ENCODE measurements at regions not wholly inside any gene's neighbourhood (a gene's known extent, or its start where the extent isn't known, plus 50 kb on each side); places are given as distances from the start of the nearest gene placed in this dataset.

DNA sequence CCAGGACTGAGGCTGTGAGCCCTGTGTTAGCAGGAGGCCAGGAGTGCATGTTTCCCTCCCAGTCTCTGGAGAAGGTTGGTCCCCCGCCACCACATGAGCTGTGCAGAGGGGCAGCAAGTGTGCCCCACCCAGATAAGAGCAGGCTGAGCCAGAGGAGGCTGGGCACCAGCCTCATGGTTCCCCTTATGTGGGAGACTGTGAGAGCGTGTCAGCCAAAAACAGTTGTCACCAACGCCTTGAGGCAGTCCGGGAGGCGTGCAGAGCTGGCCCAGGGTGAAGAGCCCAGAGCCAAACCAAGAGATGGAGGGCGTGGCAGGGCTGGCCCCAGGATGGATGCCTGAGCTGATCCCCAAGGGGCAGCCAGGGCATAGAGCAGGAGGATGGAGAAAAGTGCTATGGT is 128.7 kb upstream of the GLI2 start:
- no peak for DNase-seq (ENCODE audit: low read depth in 2 of 2)

DNA sequence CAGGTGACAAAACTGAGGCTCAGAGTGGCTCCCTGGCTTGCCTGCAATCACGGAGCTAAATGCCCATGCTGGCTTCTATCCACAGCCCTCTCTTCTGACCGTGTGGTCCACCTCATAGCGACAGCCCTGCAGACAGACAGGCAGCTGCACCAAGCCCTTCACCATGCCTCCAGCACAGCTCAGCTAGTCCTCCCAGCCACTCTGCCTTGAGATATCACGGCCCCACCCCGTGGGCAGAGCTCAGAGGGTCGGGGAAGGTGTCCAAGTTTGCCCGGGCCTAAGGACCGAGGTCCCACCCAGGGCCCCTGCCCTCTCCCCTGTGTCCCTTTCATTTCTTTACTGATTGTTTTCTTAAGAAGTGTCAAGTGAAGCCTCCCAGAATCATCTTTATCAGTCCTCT is 128.2 kb upstream of the GLI2 start:
- no peak for DNase-seq (ENCODE audit: low read depth in 2 of 2)

DNA sequence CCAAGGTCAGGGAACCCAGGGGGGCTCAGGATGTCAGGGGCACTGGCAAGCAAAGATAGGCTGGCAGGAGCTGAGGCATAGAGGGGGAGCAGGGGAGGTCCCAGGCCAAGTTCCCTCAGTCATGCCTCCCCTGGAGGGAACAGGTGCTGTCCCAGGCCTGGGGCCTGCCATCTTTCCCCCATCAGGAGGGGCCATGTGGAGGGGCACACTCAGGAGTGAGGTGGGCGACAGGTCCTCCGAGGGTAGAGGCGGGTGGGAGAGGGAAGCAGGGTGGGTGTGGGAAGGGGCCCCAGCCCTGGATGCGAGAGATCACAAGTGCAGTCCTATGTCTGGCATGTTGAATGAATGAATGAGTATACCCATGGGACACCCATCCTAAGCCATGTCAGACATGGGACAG is 127.7 kb upstream of the GLI2 start:
- DNase-seq (ENCODE audit: low read depth in 2 of 2), result no peak

DNA sequence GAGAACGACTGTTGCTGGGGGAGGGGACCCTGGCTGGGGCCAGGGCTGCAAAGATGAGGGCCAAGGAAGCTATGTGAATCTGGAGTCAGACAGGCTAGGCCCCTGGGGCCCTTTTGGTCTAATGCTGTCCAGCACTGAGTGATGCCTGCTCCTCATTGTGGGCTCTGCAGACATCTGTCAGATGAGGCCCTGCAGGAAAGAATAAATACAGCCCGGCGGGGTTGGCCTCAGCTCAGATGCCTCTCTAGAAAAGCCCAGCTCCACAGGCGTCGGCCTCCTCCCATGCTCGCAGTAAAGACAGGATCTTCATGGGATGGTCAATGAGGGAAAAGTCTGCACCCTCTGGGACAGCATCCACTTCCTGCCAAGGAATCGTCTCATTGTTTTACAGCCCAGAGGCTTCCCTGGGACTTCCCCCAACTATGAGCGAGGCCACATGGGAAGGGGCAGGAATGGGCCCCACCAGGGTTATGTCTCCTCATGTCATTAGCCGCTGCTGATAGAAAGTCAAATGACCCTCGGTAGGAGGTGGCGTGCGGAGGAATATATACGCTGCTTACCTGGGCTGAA is 125.8 kb upstream of the GLI2 start:
- DNase-seq (ENCODE audit: low read depth in 2 of 2), result no peak

DNA sequence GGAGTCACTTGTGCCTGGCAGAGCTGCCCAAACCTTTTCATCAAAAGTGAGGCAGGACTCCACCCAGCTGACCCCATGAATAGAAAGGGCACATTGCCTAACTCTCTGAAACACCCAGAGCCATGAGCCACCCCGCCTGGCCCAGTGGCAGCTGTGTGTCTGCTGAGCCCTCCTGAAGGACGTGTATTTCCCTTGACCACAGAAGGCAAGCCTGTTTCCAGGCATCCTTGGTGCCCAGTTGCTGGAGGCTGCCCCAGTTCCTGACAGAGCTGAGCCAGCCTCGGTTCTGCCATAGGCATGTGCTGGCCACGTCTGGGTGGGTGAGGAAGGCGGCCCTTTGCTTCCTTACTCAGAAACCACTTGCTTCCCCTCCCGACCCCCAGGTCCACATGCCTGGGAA is 124.7 kb upstream of the GLI2 start:
- DNase-seq (ENCODE audit: low read depth in 2 of 2), result no peak

DNA sequence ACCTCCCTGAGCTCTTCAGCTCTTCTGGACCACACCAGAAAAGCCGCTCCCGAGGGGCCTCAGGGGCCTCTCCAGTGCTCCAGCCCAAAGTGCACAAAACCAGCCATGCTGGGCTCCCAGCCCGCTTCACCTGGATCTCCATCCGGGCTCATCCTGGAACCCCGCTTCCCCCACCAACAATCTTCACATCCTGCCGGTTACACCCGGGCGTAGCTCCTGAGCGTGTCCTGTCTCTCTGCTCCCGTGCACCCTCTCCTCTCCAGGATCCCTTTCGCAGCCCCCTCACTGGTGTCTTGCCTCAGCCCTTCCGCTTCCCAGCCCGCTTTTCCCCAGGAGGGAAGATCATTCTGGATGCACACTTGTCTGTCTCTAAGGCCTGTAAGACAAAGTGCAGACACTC is 123.7 kb upstream of the GLI2 start:
- DNase-seq (ENCODE audit: low read depth in 2 of 2), result no peak

DNA sequence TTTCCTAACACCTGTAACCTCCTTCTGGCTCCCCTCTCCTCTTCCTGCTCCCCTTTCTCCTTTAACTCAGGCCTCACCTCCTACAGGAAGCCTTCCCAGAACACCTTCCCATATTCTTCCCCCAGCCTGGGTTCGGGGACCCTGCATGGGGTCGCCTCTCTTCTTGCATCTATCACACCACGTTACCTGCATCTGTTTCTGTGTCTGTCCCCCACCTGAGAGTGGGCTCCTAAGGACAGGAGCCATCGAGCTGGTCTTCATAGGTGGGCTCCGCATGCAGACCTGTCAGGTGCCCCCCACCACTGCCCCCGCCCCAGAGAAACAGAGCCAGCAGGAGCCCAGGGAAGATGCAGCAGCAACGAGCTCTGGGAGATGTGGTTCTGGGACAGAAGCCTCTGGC is 123.2 kb upstream of the GLI2 start:
- DNase-seq (ENCODE audit: low read depth in 2 of 2), result no peak

DNA sequence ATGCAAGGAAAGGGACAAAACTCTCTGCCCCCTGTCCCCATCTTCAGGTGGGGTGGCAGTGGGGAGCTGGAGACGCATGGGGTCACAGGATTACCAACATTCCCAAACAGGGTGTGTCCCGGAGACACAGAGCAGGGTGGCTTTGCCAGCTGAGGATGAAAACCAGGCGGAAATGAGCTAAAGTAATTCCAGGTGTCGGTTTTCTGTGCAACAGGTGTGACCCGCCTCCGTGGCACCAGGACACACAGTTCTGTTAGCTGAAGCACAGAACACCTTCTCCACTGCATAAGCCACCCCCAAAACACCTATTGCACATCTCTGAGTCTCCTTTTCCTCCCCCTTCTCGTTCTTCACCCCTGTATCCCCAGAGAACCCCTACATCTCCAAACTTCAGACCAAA is 122.7 kb upstream of the GLI2 start:
- no peak for DNase-seq (ENCODE audit: low read depth in 2 of 2)

DNA sequence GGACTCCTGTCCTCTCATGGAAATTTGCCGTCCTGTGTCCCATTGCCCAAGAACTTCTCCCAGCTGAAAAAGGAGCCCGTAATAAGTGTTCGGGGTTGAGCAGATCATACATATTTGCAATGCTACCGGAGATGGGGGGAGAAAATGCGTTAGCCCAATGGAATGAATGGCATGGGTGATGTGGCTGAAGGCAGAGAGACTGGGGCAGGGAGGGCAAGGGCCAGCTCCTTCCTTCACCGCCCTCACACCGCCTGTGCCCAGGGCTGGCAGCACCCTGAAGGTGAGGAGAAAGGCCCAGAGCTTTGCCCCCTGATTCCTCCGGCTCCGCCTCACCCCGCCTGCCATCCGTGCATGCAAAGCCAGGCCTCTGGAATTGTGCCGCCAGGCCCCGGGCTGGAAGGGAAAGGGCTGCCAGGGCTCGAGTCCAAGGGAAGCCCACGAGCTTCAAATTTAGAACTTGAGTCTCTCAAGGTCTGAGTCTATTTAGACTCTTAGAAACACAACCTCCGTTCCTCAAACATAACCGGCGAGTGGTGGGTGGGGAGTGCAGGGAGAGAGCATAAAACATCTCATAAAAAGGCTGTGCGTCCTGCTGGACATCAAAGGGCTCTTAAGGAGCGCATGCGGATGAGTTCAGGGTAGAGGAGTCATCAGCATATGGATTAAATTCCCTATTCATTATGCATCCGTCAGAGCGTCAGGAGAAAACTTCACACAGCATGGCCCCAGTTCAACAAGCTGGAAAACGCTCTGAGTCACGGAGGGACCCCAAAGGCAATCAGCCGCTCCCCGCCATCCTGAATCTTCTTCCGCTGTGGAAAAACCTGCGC is 121.7 kb upstream of the GLI2 start:
- DNase-seq (ENCODE audit: low read depth in 2 of 2), result no peak

DNA sequence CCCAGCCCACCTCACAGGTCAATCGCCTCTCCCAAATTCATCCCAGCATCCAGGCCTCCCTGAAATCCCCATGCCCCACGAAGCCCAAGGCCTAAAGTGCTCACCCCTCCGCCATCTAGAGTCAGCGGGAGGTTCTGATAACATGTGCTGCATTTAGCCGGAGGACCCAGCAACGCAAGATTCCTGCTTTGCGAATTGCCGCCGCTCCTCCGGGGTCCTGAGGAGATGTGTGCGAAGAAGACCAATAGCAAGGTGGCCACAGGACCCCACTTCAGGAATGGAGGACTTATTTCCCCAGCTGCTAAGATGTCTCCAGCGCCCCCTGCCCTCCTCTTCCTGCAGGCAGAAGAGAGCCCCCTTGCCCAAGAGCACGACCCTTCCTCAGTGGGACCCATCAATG is 120.8 kb upstream of the GLI2 start:
- no peak for DNase-seq (ENCODE audit: low read depth in 2 of 2)

DNA sequence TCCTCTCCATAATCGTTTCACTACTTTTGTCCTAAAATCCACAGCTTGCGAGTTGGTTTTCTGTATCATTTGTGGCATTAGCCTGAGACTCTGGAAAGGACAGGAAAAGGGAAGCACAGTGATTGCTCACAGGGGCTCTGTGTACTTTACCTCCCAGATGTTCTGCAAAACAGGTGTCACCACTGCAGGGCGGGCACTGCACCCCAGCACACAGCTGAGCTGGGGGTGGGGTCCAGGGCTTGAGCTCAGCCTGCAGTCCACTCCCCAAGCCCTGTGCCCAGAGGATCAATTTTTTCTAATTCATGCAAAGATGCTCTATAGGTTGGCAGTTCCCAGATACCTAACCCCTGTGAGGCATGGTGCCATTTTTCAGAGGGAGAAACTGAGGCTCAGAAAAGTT is 119.4 kb upstream of the GLI2 start:
- DNase-seq (ENCODE audit: low read depth in 2 of 2), result no peak

DNA sequence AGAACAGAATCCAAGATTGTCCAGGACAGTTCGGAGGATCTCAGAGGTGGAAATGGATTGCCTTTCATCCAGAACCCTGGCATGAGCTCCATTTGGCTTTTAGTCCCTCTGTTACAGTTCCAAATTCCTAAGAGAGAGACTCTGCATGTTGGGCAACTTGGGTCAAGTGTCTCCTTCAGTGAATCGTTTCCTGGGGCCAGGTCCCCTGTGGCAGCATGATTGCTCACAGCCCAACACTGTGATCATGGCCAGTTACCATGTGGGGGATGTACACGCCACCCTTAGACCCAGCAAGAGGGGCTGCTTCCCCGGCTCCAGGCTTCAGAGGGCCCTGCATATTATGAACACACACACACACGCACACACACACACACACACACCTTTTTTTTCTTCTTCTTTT is 118.6 kb upstream of the GLI2 start:
- no peak for DNase-seq (ENCODE audit: low read depth in 2 of 2)

DNA sequence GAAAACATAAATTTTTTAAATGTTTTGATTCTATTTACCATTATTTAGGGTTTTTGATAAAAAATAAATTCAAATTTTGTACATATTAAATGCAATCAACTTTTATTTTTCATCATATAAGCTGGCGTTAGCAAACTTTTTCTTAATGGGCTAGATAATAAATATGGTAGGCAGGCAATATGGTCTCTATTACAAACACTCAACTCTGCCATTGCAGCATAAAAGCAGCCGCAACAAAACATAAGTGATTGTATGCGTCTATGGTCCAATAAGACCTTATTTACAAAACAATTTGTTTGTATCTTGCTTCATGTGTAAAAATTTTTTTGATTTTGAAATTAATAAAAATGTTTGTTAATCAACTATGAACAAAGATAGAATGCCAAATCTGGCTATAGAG is 116.8 kb upstream of the GLI2 start:
- DNase-seq (ENCODE audit: low read depth in 2 of 2), result no peak

DNA sequence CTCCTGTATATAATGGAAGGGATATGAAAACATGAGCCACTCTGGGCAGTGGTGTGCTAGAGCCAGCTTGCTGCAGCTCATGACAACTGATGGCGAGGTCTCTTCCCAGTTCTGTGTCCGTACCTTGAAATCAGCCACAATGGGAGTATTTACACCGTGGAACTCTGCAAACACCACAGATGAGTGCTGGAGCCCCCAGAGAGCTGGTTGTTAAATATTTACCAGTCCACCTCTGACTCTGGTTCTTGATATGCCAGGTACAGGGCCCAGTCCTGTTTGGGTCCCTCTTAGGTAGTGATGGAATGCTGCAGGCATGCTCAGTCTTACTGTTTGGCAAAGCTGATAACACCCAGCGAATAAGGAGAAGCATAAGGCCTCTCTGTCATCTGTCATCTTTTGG is 116.1 kb upstream of the GLI2 start:
- DNase-seq (ENCODE audit: low read depth in 2 of 2), result no peak

DNA sequence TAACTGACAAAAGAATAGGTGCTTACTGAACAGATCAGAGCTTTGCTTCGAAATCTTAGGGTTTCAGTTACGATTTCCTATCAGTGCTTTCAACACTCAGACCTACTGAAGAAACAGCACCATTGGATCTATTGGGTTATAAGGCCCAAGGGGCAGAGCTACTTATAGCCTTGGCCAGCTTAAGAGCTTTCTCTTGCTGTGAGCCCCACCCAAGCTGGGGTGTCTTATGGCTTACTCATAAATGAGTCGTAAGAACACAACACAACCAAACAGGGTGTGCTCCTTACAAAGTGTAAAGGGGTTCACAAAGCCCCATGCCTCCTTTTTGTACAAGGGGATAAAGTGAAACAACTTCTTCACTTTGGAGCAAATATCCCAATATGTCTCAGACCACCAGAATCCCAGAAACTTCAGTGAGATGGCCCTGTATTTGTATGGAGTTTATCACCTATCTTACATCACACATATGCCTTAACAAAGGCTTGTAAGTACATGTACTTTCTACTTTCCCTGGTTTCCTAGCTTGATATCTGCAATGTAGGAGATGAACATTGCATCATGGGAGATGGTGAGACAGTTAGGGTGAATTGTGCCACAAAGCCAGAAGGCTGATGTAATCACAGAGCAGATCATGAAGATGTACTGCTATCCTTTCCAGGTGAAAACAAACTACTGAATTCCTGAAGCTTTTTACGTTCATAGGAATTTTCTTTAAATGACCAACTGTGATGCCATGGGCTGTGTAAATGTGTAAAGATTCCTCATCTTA is 115.5 kb upstream of the GLI2 start:
- DNase-seq (ENCODE audit: low read depth in 2 of 2), result no peak

DNA sequence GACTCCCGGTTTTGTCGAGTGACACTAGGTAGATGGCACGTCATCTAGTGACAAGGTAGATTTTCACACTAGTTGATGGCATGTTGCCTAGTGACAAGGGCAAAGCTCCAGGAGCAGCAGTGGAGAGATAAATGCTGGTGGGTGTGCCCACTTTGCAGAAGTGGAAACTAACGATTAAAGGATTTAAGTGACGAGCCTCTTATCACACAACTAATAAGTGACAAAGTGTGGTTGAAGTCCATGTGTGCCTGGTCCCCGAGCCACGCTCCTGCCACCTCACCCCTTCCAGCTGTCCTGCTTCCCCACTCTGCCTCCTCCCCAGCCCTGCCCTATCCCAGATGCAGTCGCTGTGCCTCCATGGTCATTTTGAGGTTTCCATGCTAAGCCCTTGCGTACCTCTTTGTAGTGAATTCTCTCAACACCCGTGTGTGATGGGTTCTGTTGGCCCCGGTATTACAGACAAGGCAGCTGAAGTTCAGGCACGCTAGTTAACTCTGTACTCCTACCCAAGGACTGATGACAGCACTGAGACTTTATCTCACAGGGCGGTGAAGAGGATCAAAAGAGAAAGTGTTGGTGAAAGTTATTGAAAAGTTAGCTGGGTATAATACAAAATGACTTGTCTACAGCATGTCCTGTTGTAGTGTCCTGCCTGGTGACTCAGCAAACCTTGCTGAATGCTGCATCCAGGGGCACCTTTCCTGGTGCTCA is 113.4 kb upstream of the GLI2 start:
- DNase-seq (ENCODE audit: low read depth in 2 of 2), result no peak

DNA sequence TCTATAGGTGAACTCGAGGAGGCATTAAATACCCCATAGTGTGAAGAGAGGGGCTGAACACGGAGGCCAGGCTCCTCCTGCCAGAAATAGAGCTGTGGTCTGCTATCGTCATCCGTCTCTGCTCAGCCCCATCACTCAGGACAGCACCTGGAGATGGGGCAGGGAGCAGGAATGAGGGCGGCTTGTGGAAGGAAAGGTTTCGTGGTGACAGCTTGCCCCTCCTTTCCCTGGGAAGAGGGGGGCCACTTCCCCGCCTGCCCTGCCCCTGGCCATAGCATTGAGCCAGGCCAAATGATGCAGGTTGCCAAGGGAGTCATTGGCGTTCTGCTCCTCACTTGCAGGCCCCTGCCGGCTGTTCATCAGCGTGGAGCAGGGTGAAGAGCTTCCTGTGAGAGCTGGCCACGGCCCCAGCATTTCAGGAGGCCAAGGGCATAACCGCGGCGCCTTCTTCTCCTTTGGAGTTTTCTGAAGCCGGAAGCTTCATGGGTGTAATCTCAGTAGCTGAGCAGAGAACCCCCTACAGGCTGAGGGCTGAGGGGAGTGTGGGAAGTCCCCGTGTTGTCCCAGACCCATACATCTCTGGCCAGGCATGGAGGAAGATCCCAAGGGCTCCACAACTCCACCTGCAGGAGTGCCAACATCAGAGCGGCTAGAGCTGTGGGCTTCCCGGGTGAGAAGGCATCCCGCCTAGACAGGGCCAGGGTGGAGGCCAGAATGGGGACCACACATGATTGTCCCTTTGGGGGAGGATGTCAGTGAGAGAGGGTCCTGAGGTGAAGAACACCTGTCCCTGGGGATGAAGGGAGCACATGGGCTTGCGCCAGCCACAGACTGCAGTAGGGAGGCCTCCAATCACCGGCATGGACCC is 112.5 kb upstream of the GLI2 start:
- DNase-seq (ENCODE audit: low read depth in 2 of 2), result no peak

DNA sequence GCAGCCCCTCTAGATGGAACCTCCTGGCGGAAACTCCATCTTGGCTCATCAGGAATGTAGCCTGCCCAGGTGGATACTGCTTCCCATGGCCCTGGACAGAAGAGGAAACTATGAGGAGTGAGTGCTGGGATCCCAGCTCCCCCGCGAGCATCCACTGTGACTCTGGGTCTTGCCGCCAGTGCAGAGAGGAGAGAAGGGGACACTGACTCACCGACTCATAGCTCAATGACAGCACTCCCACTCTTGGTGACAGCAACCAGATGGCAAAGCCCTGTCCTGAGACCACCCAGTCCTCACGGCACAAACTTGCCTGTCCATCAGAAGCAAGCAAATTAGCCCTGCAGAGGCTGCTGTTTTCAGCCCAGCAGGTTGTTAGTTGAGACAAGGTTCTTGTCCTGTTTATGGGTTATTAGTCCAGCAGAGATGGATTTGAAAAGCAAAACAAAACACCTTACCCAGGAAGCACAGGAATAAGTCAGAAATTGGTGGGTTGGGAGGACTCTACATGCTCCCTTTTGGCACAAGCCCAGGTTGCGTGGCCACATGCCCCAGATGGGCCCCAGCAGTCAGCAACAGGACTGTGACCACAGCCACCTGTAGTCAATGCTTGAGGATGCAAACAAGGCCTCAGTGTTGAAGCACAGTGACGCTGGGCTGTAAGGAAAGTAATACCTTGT is 111.5 kb upstream of the GLI2 start:
- DNase-seq (ENCODE audit: low read depth in 2 of 2), result no peak

DNA sequence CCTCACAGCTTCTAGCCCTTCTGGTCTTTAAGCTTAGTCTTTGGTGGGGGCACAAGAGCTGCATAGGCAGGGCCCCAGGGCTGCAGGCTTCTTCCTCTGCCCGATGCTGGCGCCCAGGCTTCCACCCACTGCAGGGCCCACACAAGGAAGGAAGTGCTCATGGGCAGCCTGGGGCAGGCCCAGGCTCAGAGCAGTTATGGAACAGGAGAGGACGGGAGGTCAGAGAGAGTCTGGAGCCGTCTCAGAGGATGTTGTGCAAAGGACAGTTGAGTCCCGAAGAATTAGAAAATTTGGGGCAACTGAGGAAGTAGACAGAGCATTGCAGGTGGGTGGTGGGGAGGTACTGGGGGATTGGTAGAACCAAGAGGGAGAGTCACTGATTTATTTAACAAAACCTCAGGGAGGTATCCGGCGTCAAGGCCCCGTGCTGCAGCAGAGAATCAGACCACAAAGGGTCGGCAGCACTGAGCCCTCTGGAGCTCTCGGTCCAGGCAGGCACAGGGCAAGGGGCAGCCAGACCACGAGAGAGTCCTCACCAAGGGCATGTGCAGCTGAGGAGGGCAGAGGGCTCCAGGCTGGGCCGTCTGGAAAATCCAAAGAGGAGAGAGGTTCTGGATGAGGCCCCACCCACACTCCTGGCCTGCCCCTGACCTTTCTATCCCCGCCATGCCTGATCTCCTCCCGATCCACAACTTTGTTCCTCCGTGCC is 110.8 kb upstream of the GLI2 start:
- no peak for DNase-seq (ENCODE audit: low read depth in 2 of 2)

DNA sequence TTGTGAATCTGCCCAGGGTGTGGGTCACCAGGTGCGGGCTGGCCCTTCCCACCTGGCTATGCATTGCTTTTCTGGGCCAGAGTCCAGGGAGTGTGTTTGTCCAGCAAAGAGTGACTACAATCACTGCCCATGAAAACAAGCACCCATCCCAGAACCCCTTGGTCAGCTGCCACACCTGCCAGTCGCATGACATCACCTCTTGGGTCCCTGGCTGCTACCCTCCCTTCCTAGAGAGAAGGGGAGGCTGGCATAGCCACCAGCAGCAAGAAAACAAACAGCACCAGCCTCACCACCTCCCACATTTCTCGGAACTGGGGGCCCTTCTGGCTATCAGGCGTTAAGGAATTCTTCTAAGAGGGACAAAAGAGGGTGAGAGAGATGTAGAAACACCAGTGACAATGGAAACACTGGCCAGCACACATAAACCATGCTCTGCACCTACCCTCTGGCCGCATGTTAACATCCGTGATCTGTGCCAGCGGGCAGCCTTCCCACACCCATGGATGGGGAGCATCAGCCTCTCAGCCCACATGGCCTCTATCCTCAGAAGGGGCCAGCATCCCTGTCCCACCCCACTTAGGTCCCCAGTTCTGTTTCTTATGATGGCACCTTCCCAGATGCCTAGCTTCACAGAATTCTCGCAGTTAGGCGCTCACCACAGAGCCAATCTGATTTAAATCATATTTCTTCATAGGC is 109.7 kb upstream of the GLI2 start:
- DNase-seq (ENCODE audit: low read depth in 2 of 2), result no peak

Measured in stimulated activated CD8-positive, alpha-beta memory T cell treated with anti-CD3 and anti-CD28 coated beads, Interleukin-2, amount 100 ng/mL, for 48 hours (primary cell).